ENCODE measurements at regions not wholly inside any gene's neighbourhood (a gene's known extent, or its start where the extent isn't known, plus 50 kb on each side); places are given as distances from the start of the nearest gene placed in this dataset.

- peak overlapping the region; percentile 55 for H3K4me3 ChIP-seq (ENCODE audit: low read length)
- TF ChIP-seq, protein P1, sequence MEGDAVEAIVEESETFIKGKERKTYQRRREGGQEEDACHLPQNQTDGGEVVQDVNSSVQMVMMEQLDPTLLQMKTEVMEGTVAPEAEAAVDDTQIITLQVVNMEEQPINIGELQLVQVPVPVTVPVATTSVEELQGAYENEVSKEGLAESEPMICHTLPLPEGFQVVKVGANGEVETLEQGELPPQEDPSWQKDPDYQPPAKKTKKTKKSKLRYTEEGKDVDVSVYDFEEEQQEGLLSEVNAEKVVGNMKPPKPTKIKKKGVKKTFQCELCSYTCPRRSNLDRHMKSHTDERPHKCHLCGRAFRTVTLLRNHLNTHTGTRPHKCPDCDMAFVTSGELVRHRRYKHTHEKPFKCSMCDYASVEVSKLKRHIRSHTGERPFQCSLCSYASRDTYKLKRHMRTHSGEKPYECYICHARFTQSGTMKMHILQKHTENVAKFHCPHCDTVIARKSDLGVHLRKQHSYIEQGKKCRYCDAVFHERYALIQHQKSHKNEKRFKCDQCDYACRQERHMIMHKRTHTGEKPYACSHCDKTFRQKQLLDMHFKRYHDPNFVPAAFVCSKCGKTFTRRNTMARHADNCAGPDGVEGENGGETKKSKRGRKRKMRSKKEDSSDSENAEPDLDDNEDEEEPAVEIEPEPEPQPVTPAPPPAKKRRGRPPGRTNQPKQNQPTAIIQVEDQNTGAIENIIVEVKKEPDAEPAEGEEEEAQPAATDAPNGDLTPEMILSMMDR (conservative IDR thresholded peaks at IDR 0.05; ENCODE audit: low read length), result no peak
- DNase-seq (ENCODE audit: low read depth), result no peak
These were observed 53.5 kb upstream of the ABL1 start for GRCh38 chr9:130781569-130781968.

DNA sequence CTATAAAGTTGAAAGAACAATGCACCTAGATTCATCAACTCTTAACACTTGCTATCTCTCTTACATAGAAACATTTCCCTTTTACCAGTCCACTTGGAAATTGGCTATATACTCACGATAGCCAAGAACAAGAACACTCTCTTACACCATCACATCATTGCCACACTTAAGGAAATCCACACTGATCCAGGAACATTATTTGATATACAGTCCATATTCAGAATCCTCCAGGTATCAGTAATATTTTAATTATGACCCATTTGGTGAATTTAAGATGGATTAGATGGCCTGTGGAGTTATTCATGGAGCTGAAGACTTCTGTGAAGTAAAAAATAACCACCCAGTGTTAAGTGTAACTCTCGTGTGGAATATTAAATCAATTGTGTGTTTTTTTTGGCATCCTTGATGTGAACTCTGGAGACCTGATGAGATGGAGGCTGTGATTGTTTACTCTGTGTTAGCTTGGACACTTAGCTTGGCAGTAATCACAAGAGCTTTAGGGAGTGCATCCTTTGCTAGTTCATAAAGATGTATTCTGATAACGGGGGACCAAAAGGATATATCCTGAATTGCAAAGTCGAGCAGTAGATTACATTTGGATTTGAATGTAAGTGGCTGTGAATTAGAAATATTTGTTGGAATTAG, 52.0 kb upstream of the ABL1 start:
- H3K4me3 ChIP-seq (ENCODE audit: low read length), result no peak overlapping the region
- TF ChIP-seq, protein P1 (conservative IDR thresholded peaks at IDR 0.05; ENCODE audit: low read length), result no peak
- DNase-seq (ENCODE audit: low read depth), result no peak

DNA sequence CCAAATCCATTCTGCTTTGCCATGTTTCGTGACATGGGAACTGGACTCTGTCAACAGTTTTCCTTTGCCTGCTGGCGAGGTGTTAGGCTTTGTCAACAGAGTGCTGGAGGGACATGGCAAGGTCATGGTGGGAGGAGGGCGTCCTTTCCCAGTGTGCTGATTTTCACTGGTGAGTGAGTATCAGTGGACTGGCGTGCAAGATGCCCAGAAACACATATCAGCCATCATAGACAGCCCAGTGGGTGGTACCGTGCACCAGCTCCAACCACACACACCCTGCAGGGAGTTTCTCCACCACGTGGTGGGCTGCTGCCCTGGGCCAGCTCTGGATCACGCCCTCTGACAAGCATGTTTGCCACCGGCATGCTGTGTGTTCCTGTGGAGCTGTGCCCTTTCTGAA, 50.0 kb upstream of the ABL1 start:
- TF ChIP-seq, protein P1 (conservative IDR thresholded peaks at IDR 0.05; ENCODE audit: low read length), result no peak
- no peak overlapping the region for H3K4me3 ChIP-seq (ENCODE audit: low read length)
- no peak for DNase-seq (ENCODE audit: low read depth)
